ENCODE measurements at regions not wholly inside any gene's neighbourhood (a gene's known extent, or its start where the extent isn't known, plus 50 kb on each side); places are given as distances from the start of the nearest gene placed in this dataset.

- TF ChIP-seq, protein P1, sequence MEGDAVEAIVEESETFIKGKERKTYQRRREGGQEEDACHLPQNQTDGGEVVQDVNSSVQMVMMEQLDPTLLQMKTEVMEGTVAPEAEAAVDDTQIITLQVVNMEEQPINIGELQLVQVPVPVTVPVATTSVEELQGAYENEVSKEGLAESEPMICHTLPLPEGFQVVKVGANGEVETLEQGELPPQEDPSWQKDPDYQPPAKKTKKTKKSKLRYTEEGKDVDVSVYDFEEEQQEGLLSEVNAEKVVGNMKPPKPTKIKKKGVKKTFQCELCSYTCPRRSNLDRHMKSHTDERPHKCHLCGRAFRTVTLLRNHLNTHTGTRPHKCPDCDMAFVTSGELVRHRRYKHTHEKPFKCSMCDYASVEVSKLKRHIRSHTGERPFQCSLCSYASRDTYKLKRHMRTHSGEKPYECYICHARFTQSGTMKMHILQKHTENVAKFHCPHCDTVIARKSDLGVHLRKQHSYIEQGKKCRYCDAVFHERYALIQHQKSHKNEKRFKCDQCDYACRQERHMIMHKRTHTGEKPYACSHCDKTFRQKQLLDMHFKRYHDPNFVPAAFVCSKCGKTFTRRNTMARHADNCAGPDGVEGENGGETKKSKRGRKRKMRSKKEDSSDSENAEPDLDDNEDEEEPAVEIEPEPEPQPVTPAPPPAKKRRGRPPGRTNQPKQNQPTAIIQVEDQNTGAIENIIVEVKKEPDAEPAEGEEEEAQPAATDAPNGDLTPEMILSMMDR (conservative IDR thresholded peaks at IDR 0.05; ENCODE audit: low read length) = peak; percentile 86
- TF ChIP-seq EZH2phosphoT487 (IDR thresholded peaks at IDR 0.05; ENCODE audit: borderline replicate concordance, low read depth, low read length) = no peak
Measured at GRCh38 chr4:110959041-110959643, 336.3 kb upstream of the PITX2 start.

Data from OCI-LY7 (cell line).